ENCODE measurements at regions not wholly inside any gene's neighbourhood (a gene's known extent, or its start where the extent isn't known, plus 50 kb on each side); places are given as distances from the start of the nearest gene placed in this dataset.

- TF ChIP-seq GATA3 (IDR thresholded peaks at IDR 0.05; ENCODE audit: low read depth, low read length) (no peak), GATA2 (IDR thresholded peaks at IDR 0.05; ENCODE audit: low read depth, low read length) (no peak)
These were observed 430.5 kb upstream of the PMFBP1 start for GRCh38 chr16:72602499-72602898.
